H1 (cell line): ENCODE measurements at regions not wholly inside any gene's neighbourhood (a gene's known extent, or its start where the extent isn't known, plus 50 kb on each side); places are given as distances from the start of the nearest gene placed in this dataset.

Experiments used
- ASH2L ChIP-seq: fragments of 200-600, 300-600 bp; sonication (generic); IDR thresholded peaks from one replicate; pipeline ENCODE4 v1.7.1; 2017; ENCODE audit warnings: low read length
- BACH1 ChIP-seq: IDR thresholded peaks from 2 replicates; pipeline ENCODE4 v1.6.1; 2012; ENCODE audit warnings: low read length, improper control_type of control experiment
- CEBPB ChIP-seq: IDR thresholded peaks from 2 replicates; pipeline ENCODE4 v1.6.1; 2012; ENCODE audit warnings: low read depth, low read length
- CHD7 ChIP-seq: fragments of 300-600 bp; sonication (generic); IDR thresholded peaks from 2 replicates; pipeline ENCODE4 v1.7.1; 2012; ENCODE audit warnings: low read length, moderate library complexity, mild to moderate bottlenecking, inconsistent platforms; ENCODE audit not compliant: insufficient replicate concordance
- GTF2F1 ChIP-seq: IDR thresholded peaks from 2 replicates; pipeline ENCODE4 v1.6.1; 2012; ENCODE audit warnings: low read depth, low read length, improper control_type of control experiment, borderline replicate concordance
- HDAC2 ChIP-seq, 2 experiments: fragments of 300-600 bp in 1 of 2; sonication (generic) in 1 of 2; IDR thresholded peaks; 2 replicates each; pipeline ENCODE4 v1.6.1; 2011 to 2012; ENCODE audit warnings: low read depth in 2 of 2, low read length in 2 of 2, mild to moderate bottlenecking in 2 of 2, moderate library complexity in 2 of 2, borderline replicate concordance in 1 of 2, inconsistent platforms in 1 of 2
- KDM4A ChIP-seq: IDR thresholded peaks from one replicate; pipeline ENCODE4 v1.7.1; 2012; ENCODE audit warnings: low read depth, mild to moderate bottlenecking, moderate library complexity, low read length, inconsistent platforms; ENCODE audit not compliant: severe bottlenecking
- POLR2AphosphoS5 ChIP-seq: IDR thresholded peaks from 2 replicates; pipeline ENCODE4 v1.6.1; 2011; ENCODE audit warnings: low read depth, low read length
- RFX5 ChIP-seq: IDR thresholded peaks from 2 replicates; pipeline ENCODE4 v1.6.1; 2011; ENCODE audit warnings: low read depth, low read length, improper control_type of control experiment, borderline replicate concordance
- SIX5 ChIP-seq: IDR thresholded peaks from 2 replicates; pipeline ENCODE4 v1.6.1; 2011; ENCODE audit warnings: mild to moderate bottlenecking, low read depth, low read length
- SRF ChIP-seq: IDR thresholded peaks from 2 replicates; pipeline ENCODE4 v1.6.1; 2011; ENCODE audit warnings: mild to moderate bottlenecking, low read depth, low read length, moderate library complexity

DNA sequence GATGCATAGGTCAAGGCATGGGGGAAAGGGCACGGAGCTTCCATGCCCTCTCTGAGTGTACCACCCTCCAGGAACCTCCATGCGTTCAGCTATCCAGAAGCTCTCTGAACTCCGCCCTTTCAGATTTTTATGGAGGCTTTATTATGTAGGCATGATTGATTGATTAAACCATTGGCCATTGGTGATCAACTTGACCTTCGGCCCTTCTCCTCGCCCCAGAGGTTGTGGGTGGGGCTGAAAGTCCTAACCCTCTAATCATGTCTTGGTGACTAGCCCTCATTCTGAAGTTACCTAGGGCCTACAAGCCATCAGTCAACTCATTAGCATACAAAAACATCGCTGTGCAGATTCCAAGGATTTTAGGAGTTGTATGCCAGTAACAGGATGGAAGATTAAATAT is 323.7 kb upstream of the KLF4 start (continued):
- TF ChIP-seq CHD7 (no peak), SRF (no peak), KDM4A (no peak), HDAC2 (IDR thresholded peaks at IDR 0.05; ENCODE audit: borderline replicate concordance in 1 of 2, low read depth in 2 of 2, low read length in 2 of 2) (no peak), RFX5 (no peak), SIX5 (no peak), ASH2L (no peak), GTF2F1 (no peak), CEBPB (no peak), POLR2AphosphoS5 (no peak), BACH1 (no peak)
- TF ChIP-seq, all 59 proteins: peak for 0
